GM12878 (cell line): ENCODE measurements at regions not wholly inside any gene's neighbourhood (a gene's known extent, or its start where the extent isn't known, plus 50 kb on each side); places are given as distances from the start of the nearest gene placed in this dataset.

Experiments
- ATAC-seq: fragments of 200-7000 bp; cut with Tn5 transposase; 3 replicates; pipeline ENCODE4 v1.9.1; 2020; ENCODE audit warnings: mild to moderate bottlenecking, moderate library complexity
- BruUV-seq: library from RNA; stranded (reverse); fragments of 400-500 nt; replicated peaks from 2 replicates; lab custom pipeline; 2021; lab: Mats Ljungman, UMichigan
- CTCF ChIA-PET: fragments of 300-600 bp; sonication (Branson Sonifier 250); formaldehyde crosslinking; extraction: SDS; loops from one replicate; lab custom pipeline; 2021; ENCODE audit warnings: inconsistent platforms; lab: Yijun Ruan, JAX
- POLR2A ChIA-PET: fragments of 350-600 bp; formaldehyde crosslinking; extraction: SDS; loops from one replicate; lab custom pipeline; 2021; ENCODE audit warnings: inconsistent platforms; lab: Charles Lee
- RAD21 ChIA-PET: fragments of 300-600 bp; sonication (Branson Sonifier 250); formaldehyde crosslinking; loops from one replicate; lab custom pipeline; 2023; ENCODE audit warnings: antibody characterized with exemption; ENCODE audit not compliant: unreplicated experiment; lab: Charles Lee
- SMC1A ChIA-PET: fragments of 300-600 bp; sonication (Branson Sonifier 250); formaldehyde crosslinking; loops from one replicate; lab custom pipeline; 2023; ENCODE audit not compliant: unreplicated experiment, uncharacterized antibody; lab: Charles Lee
- DNase-seq: peaks from one replicate; pipeline ENCODE4 v3.0.0-alpha.2; 2011; ENCODE audit warnings: low read depth, low spot score
- FAIRE-seq: peaks from 3 replicates; lab custom pipeline; 2011; peaks lifted over from hg19 to GRCh38; lab: Jason Lieb, UNC
- H2AFZ ChIP-seq: 2 replicates; pipeline ENCODE4 v1.6.0; 2011; ENCODE audit warnings: low read depth, low read length, control low read depth; ENCODE audit not compliant: control insufficient read depth
- H3K27ac ChIP-seq: 2 replicates; pipeline ENCODE4 v1.5.1; 2011; ENCODE audit warnings: control low read depth; ENCODE audit not compliant: control insufficient read depth, insufficient read depth
- H3K27me3 ChIP-seq, 2 experiments: replicated peaks in 1 of 2; 2 replicates each; pipeline versions ENCODE4 v1.6.0 to v1.6.1; 2011; ENCODE audit warnings: low read length in 1 of 2; ENCODE audit not compliant: control insufficient read depth in 2 of 2, insufficient read depth in 2 of 2
- H3K36me3 ChIP-seq, 2 experiments: 2 replicates each; pipeline ENCODE4 v1.5.1; 2011; ENCODE audit warnings: low read length in 1 of 2; ENCODE audit not compliant: control insufficient read depth in 2 of 2, insufficient read depth in 2 of 2
- H3K4me1 ChIP-seq: 2 replicates; pipeline ENCODE4 v1.6.1; 2011; ENCODE audit warnings: mild to moderate bottlenecking, low read length, moderate library complexity, mixed read lengths; ENCODE audit not compliant: control insufficient read depth, insufficient read depth
- H3K4me2 ChIP-seq: 2 replicates; pipeline ENCODE4 v1.6.0; 2011; ENCODE audit warnings: control low read depth; ENCODE audit not compliant: control insufficient read depth, insufficient read depth
- H3K4me3 ChIP-seq: fragments of 200-600 bp; sonication (generic); 2 replicates; pipeline ENCODE4 v1.5.1; 2016
- H3K79me2 ChIP-seq: 2 replicates; pipeline ENCODE4 v1.6.0; 2011; ENCODE audit warnings: low read length; ENCODE audit not compliant: control insufficient read depth, insufficient read depth
- H3K9ac ChIP-seq: 2 replicates; pipeline ENCODE4 v1.8.0; 2011; ENCODE audit warnings: low read length, control low read depth, mixed read lengths; ENCODE audit not compliant: control insufficient read depth, insufficient read depth
- H3K9me3 ChIP-seq: replicated peaks from 3 replicates; pipeline ENCODE4 v1.5.1; 2011; ENCODE audit warnings: mild to moderate bottlenecking, low read length; ENCODE audit not compliant: control insufficient read depth, insufficient read depth
- H4K20me1 ChIP-seq: 2 replicates; pipeline ENCODE4 v1.6.0; 2011; ENCODE audit not compliant: control insufficient read depth, insufficient read depth
- EZH2 ChIP-seq: IDR thresholded peaks from 2 replicates; pipeline ENCODE4 v1.6.1; 2012; ENCODE audit warnings: low read depth, mild to moderate bottlenecking, control low read depth, inconsistent platforms, low read length, borderline replicate concordance; ENCODE audit not compliant: control insufficient read depth
- FOXM1 ChIP-seq: IDR thresholded peaks from 2 replicates; pipeline ENCODE4 v1.6.1; 2012; ENCODE audit warnings: low read depth, mild to moderate bottlenecking, inconsistent platforms, low read length, moderate library complexity
- GATAD2B ChIP-seq: fragments of 450-650 bp; conservative IDR thresholded peaks from 2 replicates; pipeline ENCODE4 v1.6.1; 2017; ENCODE audit warnings: low read depth, mild to moderate bottlenecking, moderate library complexity
- HDAC2 ChIP-seq: fragments of 200-600 bp; sonication (generic); IDR thresholded peaks from 2 replicates; pipeline ENCODE4 v1.6.1; 2017
- KAT2A ChIP-seq: conservative IDR thresholded peaks from 2 replicates; pipeline ENCODE4 v1.6.1; 2011; ENCODE audit warnings: low read depth, low read length; ENCODE audit not compliant: control insufficient read depth
- MTA2 ChIP-seq: fragments of 450-650 bp; IDR thresholded peaks from 2 replicates; pipeline ENCODE4 v1.6.1; 2016; ENCODE audit warnings: low read depth, mild to moderate bottlenecking, moderate library complexity
- MTA3 ChIP-seq: IDR thresholded peaks from 2 replicates; pipeline ENCODE4 v1.6.1; 2012; ENCODE audit warnings: low read length, inconsistent platforms, borderline replicate concordance
- RCOR1 ChIP-seq: conservative IDR thresholded peaks from 2 replicates; pipeline ENCODE4 v1.6.1; 2012; ENCODE audit warnings: low read depth, low read length, improper control_type of control experiment
- STAT1 ChIP-seq: fragments of 450-650 bp; conservative IDR thresholded peaks from 2 replicates; pipeline ENCODE4 v1.6.1; 2014; ENCODE audit warnings: antibody characterized with exemption, mild to moderate bottlenecking
- SUPT20H ChIP-seq: IDR thresholded peaks from 2 replicates; pipeline ENCODE4 v1.6.1; 2011; ENCODE audit warnings: low read depth, mild to moderate bottlenecking, low read length, moderate library complexity, borderline replicate concordance; ENCODE audit not compliant: control insufficient read depth
- WRNIP1 ChIP-seq: IDR thresholded peaks from 2 replicates; pipeline ENCODE4 v1.6.1; 2011; ENCODE audit warnings: low read depth, low read length, improper control_type of control experiment, borderline replicate concordance
- ZBTB33 ChIP-seq: fragments of 450-650 bp; IDR thresholded peaks from 2 replicates; pipeline ENCODE4 v1.6.1; 2017; ENCODE audit warnings: mild to moderate bottlenecking
- ZNF592 ChIP-seq: fragments of 450-650 bp; IDR thresholded peaks from 2 replicates; pipeline ENCODE4 v1.6.1; 2017; ENCODE audit warnings: mild to moderate bottlenecking, moderate library complexity
- WGBS: methylation state at CpG from one replicate; pipeline ENCODE4 v1.1.6; 2016; ENCODE audit warnings: low lambda C conversion rate; ENCODE audit not compliant: insufficient replicate concordance, insufficient coverage; ENCODE audit errors: missing lambda C conversion rate; 5-methylcytosine and 5-hydroxymethylcytosine counted together
- in situ Hi-C: fragments of 300-500 bp; cut with MboI; formaldehyde crosslinking; loops from 9 replicates; pipeline ENCODE4 v1.14.3; 2018; ENCODE audit warnings: mixed read lengths
- intact Hi-C: fragments of 100-400 bp; cut with micrococcal nuclease; formaldehyde crosslinking; loops from one replicate; pipeline ENCODE4 v1.14.2; 2022; ENCODE audit not compliant: unreplicated experiment
- TF ChIP-seq, protein P1 (sequence below): IDR thresholded peaks from 2 replicates; pipeline ENCODE4 v1.6.1; 2011; ENCODE audit warnings: borderline replicate concordance, low read depth, mild to moderate bottlenecking, moderate library complexity, mixed read lengths, low read length; ENCODE audit not compliant: insufficient read depth; ENCODE audit errors: extremely low read length
- TF ChIP-seq, protein P2 (sequence below): fragments of 450-650 bp; conservative IDR thresholded peaks from 2 replicates; pipeline ENCODE4 v1.6.1; 2017; ENCODE audit warnings: mild to moderate bottlenecking, moderate library complexity

DNA sequence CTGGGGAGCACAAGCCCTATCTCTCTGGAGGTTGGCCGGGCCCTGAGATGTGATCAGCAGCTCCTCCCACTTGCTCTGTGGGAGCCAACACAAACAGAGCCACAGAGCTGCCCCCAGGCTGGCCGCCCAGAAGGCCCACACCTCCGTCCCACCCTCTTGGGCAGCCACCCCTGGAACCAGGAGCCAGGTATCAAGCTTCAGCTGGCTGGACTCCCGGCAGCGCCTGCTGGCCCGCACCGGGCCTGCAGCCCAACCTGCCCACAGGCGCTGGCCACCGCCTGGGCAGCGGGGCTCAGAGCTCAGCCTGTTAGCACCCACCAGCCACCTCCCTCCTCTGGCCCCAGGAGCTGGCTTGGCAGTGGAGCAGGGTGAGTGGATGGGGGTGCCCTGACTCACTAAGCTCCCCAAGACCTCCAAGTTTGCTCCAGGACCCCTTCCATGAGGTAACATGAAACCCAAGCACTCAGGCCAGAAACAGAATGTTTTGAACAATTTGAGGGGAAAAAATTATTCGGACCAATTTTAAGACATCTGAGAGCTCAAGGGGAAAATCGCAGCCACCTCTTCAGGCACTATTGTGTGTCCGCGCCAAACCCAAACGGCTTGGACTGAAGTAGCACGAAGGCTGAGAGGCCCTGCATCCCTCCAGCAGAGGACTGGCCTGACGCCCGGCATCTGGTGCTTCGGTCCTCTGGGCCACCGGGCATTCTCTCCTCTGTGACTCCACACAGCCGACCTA is 450.8 kb downstream of the SOX6 start:
- H3K79me2 ChIP-seq, result no peaks in the 10 kb centered on the region
- H2AFZ ChIP-seq, result no peak overlapping the region
- H3K27me3 ChIP-seq, result no peaks in the 10 kb centered on the region; a peak in 3 of 4 replicates
- no peaks in the 10 kb centered on the region for H4K20me1 ChIP-seq
- whole genome bisulfite sequencing, result 68% methylated on average over 19 of the region's 21 CpGs
- ATAC-seq, result no peak
- no peak overlapping the region for H3K4me3 ChIP-seq
- ChIA-PET CTCF (no interaction called here), POLR2A (no interaction called here), RAD21 (interaction anchor here (1.1 kb wide), 1 partner anchor 35 kb away, joined by 3 read pairs; no protein-coding TSS in a partner anchor), SMC1A (no interaction called here)
- H3K4me2 ChIP-seq, result no peak overlapping the region
- intact Hi-C loops (no loop called here), in situ Hi-C loops (no loop called here)
- H3K9me3 ChIP-seq, result no peaks in the 10 kb centered on the region
- no TSS peak for BruUV-seq
- DNase-seq, result no peak
- H3K9ac ChIP-seq, result no peak overlapping the region
- no peaks in the 10 kb centered on the region for H3K4me1 ChIP-seq
- H3K36me3 ChIP-seq, result no peaks in the 10 kb centered on the region
- FAIRE-seq, result no peak
- H3K27ac ChIP-seq, result no peak overlapping the region
- TF ChIP-seq FOXM1 (no peak), WRNIP1 (no peak), STAT1 (no peak), RCOR1 (no peak), HDAC2 (no peak), EZH2 (no peak), KAT2A (no peak), ZBTB33 (no peak), MTA3 (no peak), MTA2 (no peak), SUPT20H (no peak), GATAD2B (no peak), ZNF592 (no peak)
- TF ChIP-seq, protein P1, sequence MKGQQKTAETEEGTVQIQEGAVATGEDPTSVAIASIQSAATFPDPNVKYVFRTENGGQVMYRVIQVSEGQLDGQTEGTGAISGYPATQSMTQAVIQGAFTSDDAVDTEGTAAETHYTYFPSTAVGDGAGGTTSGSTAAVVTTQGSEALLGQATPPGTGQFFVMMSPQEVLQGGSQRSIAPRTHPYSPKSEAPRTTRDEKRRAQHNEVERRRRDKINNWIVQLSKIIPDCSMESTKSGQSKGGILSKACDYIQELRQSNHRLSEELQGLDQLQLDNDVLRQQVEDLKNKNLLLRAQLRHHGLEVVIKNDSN, result no peak
- TF ChIP-seq, protein P2, sequence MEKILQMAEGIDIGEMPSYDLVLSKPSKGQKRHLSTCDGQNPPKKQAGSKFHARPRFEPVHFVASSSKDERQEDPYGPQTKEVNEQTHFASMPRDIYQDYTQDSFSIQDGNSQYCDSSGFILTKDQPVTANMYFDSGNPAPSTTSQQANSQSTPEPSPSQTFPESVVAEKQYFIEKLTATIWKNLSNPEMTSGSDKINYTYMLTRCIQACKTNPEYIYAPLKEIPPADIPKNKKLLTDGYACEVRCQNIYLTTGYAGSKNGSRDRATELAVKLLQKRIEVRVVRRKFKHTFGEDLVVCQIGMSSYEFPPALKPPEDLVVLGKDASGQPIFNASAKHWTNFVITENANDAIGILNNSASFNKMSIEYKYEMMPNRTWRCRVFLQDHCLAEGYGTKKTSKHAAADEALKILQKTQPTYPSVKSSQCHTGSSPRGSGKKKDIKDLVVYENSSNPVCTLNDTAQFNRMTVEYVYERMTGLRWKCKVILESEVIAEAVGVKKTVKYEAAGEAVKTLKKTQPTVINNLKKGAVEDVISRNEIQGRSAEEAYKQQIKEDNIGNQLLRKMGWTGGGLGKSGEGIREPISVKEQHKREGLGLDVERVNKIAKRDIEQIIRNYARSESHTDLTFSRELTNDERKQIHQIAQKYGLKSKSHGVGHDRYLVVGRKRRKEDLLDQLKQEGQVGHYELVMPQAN, result no peak
